ENCODE measurements at regions not wholly inside any gene's neighbourhood (a gene's known extent, or its start where the extent isn't known, plus 50 kb on each side); places are given as distances from the start of the nearest gene placed in this dataset.

GRCh38 chr7:52079726-52080125 is 763.1 kb upstream of the COBL start:
- intact Hi-C loops (cut with DNase I; ENCODE audit: low total_unique reads): no loop called here
- H3K27ac ChIP-seq: no peak overlapping the region
- H3K36me3 ChIP-seq (ENCODE audit: low read depth, missing control alignments): no peaks in the 10 kb centered on the region
- TF ChIP-seq, protein P1, sequence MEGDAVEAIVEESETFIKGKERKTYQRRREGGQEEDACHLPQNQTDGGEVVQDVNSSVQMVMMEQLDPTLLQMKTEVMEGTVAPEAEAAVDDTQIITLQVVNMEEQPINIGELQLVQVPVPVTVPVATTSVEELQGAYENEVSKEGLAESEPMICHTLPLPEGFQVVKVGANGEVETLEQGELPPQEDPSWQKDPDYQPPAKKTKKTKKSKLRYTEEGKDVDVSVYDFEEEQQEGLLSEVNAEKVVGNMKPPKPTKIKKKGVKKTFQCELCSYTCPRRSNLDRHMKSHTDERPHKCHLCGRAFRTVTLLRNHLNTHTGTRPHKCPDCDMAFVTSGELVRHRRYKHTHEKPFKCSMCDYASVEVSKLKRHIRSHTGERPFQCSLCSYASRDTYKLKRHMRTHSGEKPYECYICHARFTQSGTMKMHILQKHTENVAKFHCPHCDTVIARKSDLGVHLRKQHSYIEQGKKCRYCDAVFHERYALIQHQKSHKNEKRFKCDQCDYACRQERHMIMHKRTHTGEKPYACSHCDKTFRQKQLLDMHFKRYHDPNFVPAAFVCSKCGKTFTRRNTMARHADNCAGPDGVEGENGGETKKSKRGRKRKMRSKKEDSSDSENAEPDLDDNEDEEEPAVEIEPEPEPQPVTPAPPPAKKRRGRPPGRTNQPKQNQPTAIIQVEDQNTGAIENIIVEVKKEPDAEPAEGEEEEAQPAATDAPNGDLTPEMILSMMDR (IDR thresholded peaks at IDR 0.05): no peak
- no peak for TF ChIP-seq POLR2A (IDR thresholded peaks at IDR 0.05)
- no peaks in the 10 kb centered on the region for H3K27me3 ChIP-seq
- no peaks in the 10 kb centered on the region for H3K4me1 ChIP-seq
- no peaks in the 10 kb centered on the region for H3K9me3 ChIP-seq
- no peak for DNase-seq
- no peak overlapping the region for H3K4me3 ChIP-seq

DNA sequence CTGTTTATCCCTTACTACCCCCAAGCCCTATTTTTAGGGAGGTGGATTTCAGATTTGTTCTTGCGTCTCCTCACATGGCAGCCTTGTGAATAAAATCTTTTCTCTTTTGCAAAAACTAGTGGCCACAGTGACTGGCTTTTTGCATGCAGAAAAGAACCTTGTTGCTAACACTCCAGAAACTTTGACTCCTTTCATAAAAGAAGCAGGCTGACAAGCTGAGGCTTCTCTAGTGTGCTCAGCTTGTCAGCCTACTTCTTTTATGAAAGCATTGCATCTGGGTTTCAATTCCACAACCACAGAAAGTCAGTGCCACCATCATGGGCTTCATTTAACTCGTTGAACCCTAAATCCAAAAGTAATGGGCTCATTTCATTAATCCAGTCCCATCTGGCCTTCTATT is 761.0 kb upstream of the COBL start:
- H3K4me1 ChIP-seq: no peaks in the 10 kb centered on the region
- no peaks in the 10 kb centered on the region for H3K36me3 ChIP-seq (ENCODE audit: low read depth, missing control alignments)
- WGBS, 2 donors: 81 to 94% methylated on average over 2 of the region's 2 CpGs
- no peak overlapping the region for H3K27ac ChIP-seq
- H3K9me3 ChIP-seq: no peaks in the 10 kb centered on the region
- intact Hi-C loops (cut with DNase I; ENCODE audit: low total_unique reads): no loop called here
- H3K4me3 ChIP-seq: no peak overlapping the region
- DNase-seq: no peak
- TF ChIP-seq POLR2A (IDR thresholded peaks at IDR 0.05): no peak
- TF ChIP-seq, protein P1 (IDR thresholded peaks at IDR 0.05): no peak
- H3K27me3 ChIP-seq: no peaks in the 10 kb centered on the region

GRCh38 chr7:52074912-52075311 is 758.3 kb upstream of the COBL start:
- no peaks in the 10 kb centered on the region for H3K36me3 ChIP-seq (ENCODE audit: low read depth, missing control alignments)
- no peak overlapping the region for H3K4me3 ChIP-seq
- H3K4me1 ChIP-seq: no peaks in the 10 kb centered on the region
- DNase-seq: no peak
- no peak overlapping the region for H3K27ac ChIP-seq
- no peak for TF ChIP-seq POLR2A (IDR thresholded peaks at IDR 0.05)
- TF ChIP-seq, protein P1 (IDR thresholded peaks at IDR 0.05): no peak
- WGBS, 2 donors: 83 to 94% methylated on average over 4 of the region's 4 CpGs
- H3K27me3 ChIP-seq: no peaks in the 10 kb centered on the region
- H3K9me3 ChIP-seq: no peaks in the 10 kb centered on the region
- intact Hi-C loops (cut with DNase I; ENCODE audit: low total_unique reads): no loop called here

- Histone ChIP-seq H3K27ac (no peak overlapping the region), H3K4me3 (no peak overlapping the region), H3K36me3 (ENCODE audit: low read depth, missing control alignments) (no peaks in the 10 kb centered on the region), H3K9me3 (no peaks in the 10 kb centered on the region), H3K27me3 (no peaks in the 10 kb centered on the region), H3K4me1 (no peaks in the 10 kb centered on the region)
- 72 to 75% methylated on average over 2 of the region's 2 CpGs for WGBS, 2 donors
- TF ChIP-seq, protein P1 (IDR thresholded peaks at IDR 0.05): no peak
- TF ChIP-seq POLR2A (IDR thresholded peaks at IDR 0.05): no peak
- intact Hi-C loops (cut with DNase I; ENCODE audit: low total_unique reads): no loop called here
- DNase-seq: no peak
These were observed 757.5 kb upstream of the COBL start for GRCh38 chr7:52074071-52074470.

- Histone ChIP-seq H3K4me3 (no peak overlapping the region), H3K9me3 (no peaks in the 10 kb centered on the region), H3K4me1 (no peaks in the 10 kb centered on the region), H3K36me3 (ENCODE audit: low read depth, missing control alignments) (no peaks in the 10 kb centered on the region), H3K27me3 (no peaks in the 10 kb centered on the region), H3K27ac (no peak overlapping the region)
- DNase-seq: no peak
- no peak for TF ChIP-seq POLR2A (IDR thresholded peaks at IDR 0.05)
- TF ChIP-seq, protein P1 (IDR thresholded peaks at IDR 0.05): no peak
- WGBS, 2 donors: 52 to 100% methylated on average over 1 of the region's 1 CpG
- intact Hi-C loops (cut with DNase I; ENCODE audit: low total_unique reads): no loop called here
These were observed 755.1 kb upstream of the COBL start for GRCh38 chr7:52071744-52072143.

Data from testis (tissue), 2 donors.